GM12878 (cell line): ENCODE measurements at regions not wholly inside any gene's neighbourhood (a gene's known extent, or its start where the extent isn't known, plus 50 kb on each side); places are given as distances from the start of the nearest gene placed in this dataset.

ENCODE experiments used
- CTCF ChIP-seq, 3 experiments: IDR thresholded peaks in 2 of 3; conservative IDR thresholded peaks in 1 of 3; 2 replicates each; pipeline ENCODE4 v1.5.1; 2011; ENCODE audit warnings: low read depth in 3 of 3, low read length in 3 of 3, mild to moderate bottlenecking in 3 of 3, control low read depth in 2 of 3, moderate library complexity in 2 of 3, inconsistent platforms in 1 of 3, mixed read lengths in 1 of 3; ENCODE audit not compliant: control insufficient read depth in 2 of 3, insufficient read depth in 1 of 3; ENCODE audit errors: extremely low read depth in 1 of 3
- HDGF ChIP-seq: fragments of 450-650 bp; IDR thresholded peaks from 2 replicates; pipeline ENCODE4 v1.6.1; 2016; ENCODE audit warnings: antibody characterized with exemption
- IRF5 ChIP-seq: fragments of 450-650 bp; IDR thresholded peaks from 2 replicates; pipeline ENCODE4 v1.6.1; 2017; ENCODE audit warnings: borderline replicate concordance
- POLR2A ChIP-seq: IDR thresholded peaks from 2 replicates; pipeline ENCODE4 v1.6.1; 2011; ENCODE audit warnings: low read depth, mild to moderate bottlenecking, low read length
- POLR2AphosphoS5 ChIP-seq: IDR thresholded peaks from 2 replicates; pipeline ENCODE4 v1.6.1; 2011; ENCODE audit warnings: mild to moderate bottlenecking, low read length, inconsistent platforms
- SP1 ChIP-seq: IDR thresholded peaks from one replicate; pipeline ENCODE4 v1.6.1; 2011; ENCODE audit warnings: low read depth, low read length

DNA sequence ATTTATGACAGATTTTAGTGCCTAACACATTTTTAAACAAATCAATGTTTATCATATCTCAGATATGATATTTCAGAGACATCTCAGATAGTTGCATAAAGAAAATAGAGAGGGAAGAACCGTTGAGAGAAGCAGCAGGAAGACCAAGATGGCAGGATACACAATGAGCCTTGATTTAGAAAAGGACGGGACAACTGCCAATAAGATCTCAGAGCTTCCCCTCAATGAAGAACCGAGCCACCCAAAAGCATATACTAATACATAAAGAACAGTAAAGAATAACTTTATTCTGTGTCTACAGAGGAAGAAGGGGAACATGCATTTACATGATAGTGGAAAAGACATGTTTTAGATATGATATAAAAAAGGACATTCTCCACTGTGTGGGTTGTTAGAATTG lies 375.9 kb upstream of the SOX5 start:
- no peak for TF ChIP-seq IRF5
- TF ChIP-seq HDGF, result no peak
- TF ChIP-seq POLR2A, result no peak
- no peak for TF ChIP-seq CTCF (IDR thresholded peaks at IDR 0.05 in 2 of 3, conservative IDR thresholded peaks at IDR 0.05 in 1 of 3; ENCODE audit: control insufficient read depth in 2 of 3, extremely low read depth in 1 of 3, insufficient read depth in 1 of 3, low read depth in 3 of 3, low read length in 3 of 3)
- TF ChIP-seq SP1, result no peak
- TF ChIP-seq POLR2AphosphoS5, result no peak
